K562 (cell line): ENCODE measurements at regions not wholly inside any gene's neighbourhood (a gene's known extent, or its start where the extent isn't known, plus 50 kb on each side); places are given as distances from the start of the nearest gene placed in this dataset.

Experiments used
- ATAC-seq: fragments of 200-7000 bp; cut with Tn5 transposase; 3 replicates; pipeline ENCODE4 v1.9.1; 2020; ENCODE audit warnings: moderate library complexity
- BruUV-seq: library from RNA; stranded (reverse); fragments of 400-500 nt; replicated peaks from 2 replicates; lab custom pipeline; 2021; lab: Mats Ljungman, UMichigan
- CTCF ChIA-PET: fragments of 300-600 bp; formaldehyde crosslinking; extraction: SDS; loops from one replicate; lab custom pipeline; 2021; ENCODE audit warnings: low intra/inter-chr PET ratio; lab: Yijun Ruan, JAX
- POLR2A ChIA-PET: fragments of 300-600, 350-650 bp; sonication (Branson Sonifier 250); formaldehyde crosslinking; extraction: SDS; loops from one replicate; lab custom pipeline; 2021; ENCODE audit warnings: antibody characterized with exemption, inconsistent platforms; lab: Yijun Ruan, JAX
- DNase-seq, 4 experiments: peaks; one replicate each; pipeline versions ENCODE4 v3.0.0 to v3.0.0-alpha.2; 2011 to 2018; ENCODE audit warnings: low spot score in 3 of 4, mixed read lengths in 3 of 4; ENCODE audit errors: extremely low read depth in 1 of 4
- FAIRE-seq: peaks from 2 replicates; lab custom pipeline; 2011; peaks lifted over from hg19 to GRCh38; lab: Jason Lieb, UNC
- H2AFZ ChIP-seq: 2 replicates; pipeline ENCODE4 v1.6.0; 2011; ENCODE audit warnings: low read depth, low read length, control low read depth, inconsistent platforms
- H3K27ac ChIP-seq: fragments of 200-600 bp; 3 replicates; pipeline ENCODE4 v1.8.0; 2011; ENCODE audit warnings: low read depth, mild to moderate bottlenecking, control low read depth, inconsistent platforms, low read length, moderate library complexity, mixed read lengths; ENCODE audit errors: extremely low read depth
- H3K27me3 ChIP-seq, 2 experiments: fragments of 300-600 bp in 1 of 2; 2 replicates in 1 of 2; 3 replicates in 1 of 2; pipeline versions ENCODE4 v1.6.0 to v1.8.0; 2011; ENCODE audit warnings: inconsistent platforms in 2 of 2, low read length in 2 of 2, mild to moderate bottlenecking in 1 of 2, mixed read lengths in 1 of 2, moderate library complexity in 1 of 2; ENCODE audit not compliant: control insufficient read depth in 2 of 2, insufficient read depth in 2 of 2
- H3K36me3 ChIP-seq: fragments of 300-600 bp; 3 replicates; pipeline ENCODE4 v1.8.0; 2011; ENCODE audit warnings: mild to moderate bottlenecking, low read length, inconsistent platforms; ENCODE audit not compliant: control insufficient read depth, insufficient read depth
- H3K4me1 ChIP-seq, 2 experiments: fragments of 200-600 bp in 1 of 2; replicated peaks in 1 of 2; 2 replicates in 1 of 2; 3 replicates in 1 of 2; pipeline versions ENCODE4 v1.5.1 to v1.8.0; 2011; ENCODE audit warnings: inconsistent platforms in 2 of 2, low read length in 2 of 2, mild to moderate bottlenecking in 1 of 2, mixed read lengths in 1 of 2, moderate library complexity in 1 of 2; ENCODE audit not compliant: control insufficient read depth in 2 of 2, insufficient read depth in 2 of 2
- H3K4me2 ChIP-seq: 2 replicates; pipeline ENCODE4 v1.6.1; 2011; ENCODE audit warnings: low read length, control low read depth, inconsistent platforms, mixed read lengths; ENCODE audit not compliant: insufficient read depth
- H3K4me3 ChIP-seq: fragments of 200-600 bp; sonication (generic), shearing (Covaris generic); 2 replicates; pipeline ENCODE4 v1.5.1; 2016; ENCODE audit warnings: control low read depth, inconsistent platforms
- H3K79me2 ChIP-seq: fragments of 200-600 bp; 3 replicates; pipeline ENCODE4 v1.8.0; 2011; ENCODE audit warnings: low read length, inconsistent platforms; ENCODE audit not compliant: control insufficient read depth, insufficient read depth
- H3K9ac ChIP-seq, 2 experiments: 2 replicates each; pipeline versions ENCODE4 v1.6.0 to v1.6.1; 2011; ENCODE audit warnings: low read depth in 2 of 2, low read length in 2 of 2, control low read depth in 1 of 2, inconsistent platforms in 1 of 2, mild to moderate bottlenecking in 1 of 2, mixed read lengths in 1 of 2; ENCODE audit not compliant: insufficient read depth in 1 of 2
- H3K9me1 ChIP-seq: one replicate; pipeline ENCODE4 v1.6.0; 2011; ENCODE audit warnings: inconsistent platforms, mild to moderate bottlenecking, low read length, moderate library complexity; ENCODE audit not compliant: control insufficient read depth, insufficient read depth
- H3K9me3 ChIP-seq: replicated peaks from 2 replicates; pipeline ENCODE4 v1.5.1; 2011; ENCODE audit warnings: low read depth, low read length, inconsistent platforms; ENCODE audit not compliant: control insufficient read depth, insufficient read depth
- H4K20me1 ChIP-seq: replicated peaks from 2 replicates; pipeline ENCODE4 v1.6.1; 2011; ENCODE audit warnings: low read length, inconsistent platforms, mixed read lengths; ENCODE audit not compliant: control insufficient read depth, insufficient read depth
- BDP1 ChIP-seq: IDR thresholded peaks from 3 replicates; pipeline ENCODE4 v1.6.1; 2011; ENCODE audit not compliant: insufficient read length, insufficient read depth
- GTF2E2 ChIP-seq: fragments of 200-800 bp; sonication (Bioruptor generic); IDR thresholded peaks from 2 replicates; pipeline ENCODE4 v1.6.1; 2016; ENCODE audit warnings: missing genetic modification characterization, missing compliant biosample characterization
- MEF2D ChIP-seq: conservative IDR thresholded peaks from 2 replicates; pipeline ENCODE4 v1.6.1; 2016; ENCODE audit warnings: low read depth, missing genetic modification characterization, missing compliant biosample characterization
- MTA1 ChIP-seq: fragments of 450-650 bp; IDR thresholded peaks from 2 replicates; pipeline ENCODE4 v1.6.1; 2017; ENCODE audit warnings: borderline replicate concordance
- PCBP2 ChIP-seq: fragments of 200-400 bp; formaldehyde crosslinking; IDR thresholded peaks from 2 replicates; pipeline ENCODE4 v1.6.1; 2018; ENCODE audit warnings: low read length, low read depth, mild to moderate bottlenecking, moderate library complexity; ENCODE audit not compliant: poor library complexity, severe bottlenecking
- SRSF9 ChIP-seq: fragments of 200-400 bp; formaldehyde crosslinking; IDR thresholded peaks from 2 replicates; pipeline ENCODE4 v1.6.1; 2017; ENCODE audit warnings: low read depth, low read length, borderline replicate concordance
- ZFP36 ChIP-seq: fragments of 150-350 bp; IDR thresholded peaks from 2 replicates; pipeline ENCODE4 v1.6.1; 2018; ENCODE audit warnings: low read length, low read depth; ENCODE audit not compliant: partially characterized antibody
- ZNF277 ChIP-seq: fragments of 250-450 bp; sonication (Bioruptor Pico); IDR thresholded peaks from 2 replicates; pipeline ENCODE4 v1.8.0; 2022; ENCODE audit warnings: inconsistent platforms, mild to moderate bottlenecking, moderate library complexity, borderline replicate concordance
- ZNF324 ChIP-seq: fragments of 250-450 bp; sonication (Bioruptor Pico); IDR thresholded peaks from 2 replicates; pipeline ENCODE4 v1.4.0; 2020; ENCODE audit warnings: mild to moderate bottlenecking
- ZNF347 ChIP-seq: fragments of 450-650 bp; formaldehyde crosslinking; IDR thresholded peaks from 2 replicates; pipeline ENCODE4 v1.4.0; 2020; ENCODE audit warnings: low read depth, mild to moderate bottlenecking, moderate library complexity
- ZNF589 ChIP-seq: fragments of 200-800 bp; sonication (Bioruptor generic); IDR thresholded peaks from 2 replicates; pipeline ENCODE4 v1.6.1; 2016; ENCODE audit warnings: low read depth, missing genetic modification characterization, missing compliant biosample characterization
- ZNF592 ChIP-seq: fragments of 450-650 bp; IDR thresholded peaks from 2 replicates; pipeline ENCODE4 v1.6.1; 2017; ENCODE audit warnings: antibody characterized with exemption, mild to moderate bottlenecking
- WGBS: fragments of 100-300 bp; shearing (Covaris generic); methylation state at CpG from one replicate; pipeline ENCODE4 v1.1.6; 2016; ENCODE audit warnings: low coverage, mixed read lengths; ENCODE audit not compliant: insufficient coverage; ENCODE audit errors: missing lambda C conversion rate; 5-methylcytosine and 5-hydroxymethylcytosine counted together
- in situ Hi-C: fragments of 300-500 bp; cut with MboI; formaldehyde crosslinking; loops from 4 replicates; pipeline ENCODE4 v1.15.0; 2018; ENCODE audit warnings: inconsistent platforms, mixed read lengths
- intact Hi-C: fragments of 100-400 bp; cut with micrococcal nuclease; formaldehyde crosslinking; loops from 2 replicates; pipeline ENCODE4 v1.14.2; 2022
- TF ChIP-seq, protein P1 (sequence below): fragments of 450-650 bp; formaldehyde crosslinking; IDR thresholded peaks from 2 replicates; pipeline ENCODE4 v1.4.0; 2022; ENCODE audit warnings: missing genetic modification characterization

GRCh38 chr6:21325201-21325856 lies 268.2 kb upstream of the SOX4 start (continued):
- TF ChIP-seq MTA1 = no peak
- TF ChIP-seq GTF2E2 (tag) = no peak
- TF ChIP-seq SRSF9 = no peak
- no peak for TF ChIP-seq ZNF324
- TF ChIP-seq, protein P1, sequence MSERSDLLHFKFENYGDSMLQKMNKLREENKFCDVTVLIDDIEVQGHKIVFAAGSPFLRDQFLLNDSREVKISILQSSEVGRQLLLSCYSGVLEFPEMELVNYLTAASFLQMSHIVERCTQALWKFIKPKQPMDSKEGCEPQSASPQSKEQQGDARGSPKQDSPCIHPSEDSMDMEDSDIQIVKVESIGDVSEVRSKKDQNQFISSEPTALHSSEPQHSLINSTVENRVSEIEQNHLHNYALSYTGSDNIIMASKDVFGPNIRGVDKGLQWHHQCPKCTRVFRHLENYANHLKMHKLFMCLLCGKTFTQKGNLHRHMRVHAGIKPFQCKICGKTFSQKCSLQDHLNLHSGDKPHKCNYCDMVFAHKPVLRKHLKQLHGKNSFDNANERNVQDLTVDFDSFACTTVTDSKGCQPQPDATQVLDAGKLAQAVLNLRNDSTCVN (CRISPR knock-in tag) = no peak

DNA sequence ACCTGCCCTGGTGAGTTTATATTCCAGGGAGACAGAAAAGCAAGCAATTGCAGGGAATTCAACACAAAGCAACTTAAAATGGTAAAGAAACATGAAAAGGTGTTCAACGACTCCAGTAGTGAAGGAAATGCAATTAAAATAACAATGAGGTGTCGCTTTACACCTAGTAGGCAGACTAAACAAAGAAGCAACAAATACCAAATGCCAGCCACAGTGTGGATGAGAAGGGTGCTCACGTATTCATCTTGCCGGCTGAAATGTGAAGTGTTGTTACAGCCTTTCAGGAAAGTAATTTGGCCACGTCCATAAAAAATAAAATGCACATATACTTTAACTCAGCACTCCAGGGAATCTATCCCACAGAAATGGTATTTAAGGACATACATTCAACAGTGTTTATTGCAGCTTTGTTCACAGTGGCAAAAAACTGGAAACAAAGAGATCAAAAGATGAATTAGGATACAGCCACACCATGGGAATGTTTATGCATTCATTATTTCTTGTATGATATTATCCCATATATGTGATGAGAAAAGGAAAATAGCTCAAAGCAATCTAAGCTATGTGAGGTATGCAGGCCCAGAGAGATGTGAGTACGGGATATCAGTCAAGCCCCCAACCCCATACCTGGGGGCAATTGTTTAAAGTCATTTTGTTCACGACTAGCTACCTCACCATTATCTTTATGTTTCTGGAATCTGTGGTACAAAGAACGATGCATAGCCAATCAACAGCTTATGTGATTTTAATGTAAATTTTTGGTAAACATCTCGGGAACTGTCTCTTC lies 266.0 kb upstream of the SOX4 start:
- Histone ChIP-seq H3K27ac (no peak overlapping the region), H3K4me2 (no peak overlapping the region), H3K9ac (no peak overlapping the region), H3K4me1 (no peaks in the 10 kb centered on the region), H3K36me3 (no peaks in the 10 kb centered on the region), H4K20me1 (no peaks in the 10 kb centered on the region), H3K27me3 (peaks cover 29 to 40% of the 10 kb centered on the region in 2 experiments), H3K9me1 (no peaks in the 10 kb centered on the region), H3K4me3 (no peak overlapping the region), H3K79me2 (no peaks in the 10 kb centered on the region), H2AFZ (no peak overlapping the region), H3K9me3 (no peaks in the 10 kb centered on the region)
- no peak for ATAC-seq
- ChIA-PET CTCF (no interaction called here), POLR2A (interaction anchor here (0.8 kb wide), 1 partner anchor 597 kb away, joined by 5 read pairs; no protein-coding TSS in a partner anchor)
- no TSS peak for BruUV-seq
- no peak for DNase-seq
- no peak for FAIRE-seq
- in situ Hi-C loops (no loop called here), intact Hi-C loops (no loop called here)
- 0% methylated on average over 9 of the region's 9 CpGs for WGBS
- TF ChIP-seq ZFP36 (no peak), ZNF347 (CRISPR knock-in tag) (no peak), ZNF589 (CRISPR knock-in tag) (no peak), ZNF277 (CRISPR knock-in tag) (no peak), BDP1 (no peak), ZNF592 (no peak), MEF2D (tag) (no peak), PCBP2 (no peak)
